Neural progenitor cell (in vitro differentiated cells): ENCODE measurements at regions not wholly inside any gene's neighbourhood (a gene's known extent, or its start where the extent isn't known, plus 50 kb on each side); places are given as distances from the start of the nearest gene placed in this dataset.

Experiments
- DNase-seq: peaks from one replicate; pipeline ENCODE4 v3.0.0-alpha.2; 2016; ENCODE audit warnings: low spot score
- H2AFZ ChIP-seq: fragments of 200-600 bp; sonication (generic); replicated peaks from 2 replicates; pipeline ENCODE4 v1.6.1; 2016; ENCODE audit warnings: antibody characterized with exemption
- H3F3A ChIP-seq: fragments of 200-600 bp; sonication (generic); 2 replicates; pipeline ENCODE4 v1.6.1; 2016; ENCODE audit warnings: antibody characterized with exemption, low read depth
- H3K27ac ChIP-seq: fragments of 200-600 bp; sonication (generic); 2 replicates; pipeline ENCODE4 v1.5.1; 2016; ENCODE audit warnings: mild to moderate bottlenecking
- H3K27me3 ChIP-seq: fragments of 200-600 bp; sonication (generic); 2 replicates; pipeline ENCODE4 v1.6.1; 2016; ENCODE audit warnings: mild to moderate bottlenecking, moderate library complexity
- H3K36me3 ChIP-seq: fragments of 200-600 bp; sonication (generic); 2 replicates; pipeline ENCODE4 v1.5.1; 2016
- H3K4me1 ChIP-seq: fragments of 200-600 bp; sonication (generic); 2 replicates; pipeline ENCODE4 v1.6.1; 2016; ENCODE audit warnings: mixed run types
- H3K4me2 ChIP-seq: fragments of 200-600 bp; sonication (generic); 2 replicates; pipeline ENCODE4 v1.6.1; 2016
- H3K4me3 ChIP-seq: fragments of 200-600 bp; sonication (generic); 2 replicates; pipeline ENCODE4 v1.5.1; 2016
- H3K79me2 ChIP-seq: fragments of 200-600 bp; sonication (generic); 2 replicates; pipeline ENCODE4 v1.6.1; 2016; ENCODE audit warnings: low read depth
- H3K9ac ChIP-seq: fragments of 200-600 bp; sonication (generic); 2 replicates; pipeline ENCODE4 v1.6.1; 2016
- H3K9me3 ChIP-seq: fragments of 200-600 bp; sonication (generic); 2 replicates; pipeline ENCODE4 v1.5.1; 2016; ENCODE audit warnings: low read depth
- H4K20me1 ChIP-seq: fragments of 200-600 bp; sonication (generic); 2 replicates; pipeline ENCODE4 v1.6.1; 2016; ENCODE audit warnings: low read depth
- H3K27ac Mint-ChIP-seq: 3 replicates; pipeline ENCODE4 v1.8.0; 2021; ENCODE audit warnings: mixed read lengths
- H3K27me3 Mint-ChIP-seq: 2 replicates; pipeline ENCODE4 v1.8.0; 2022; ENCODE audit warnings: low read depth, mild to moderate bottlenecking, inconsistent platforms, moderate library complexity, mixed read lengths; ENCODE audit not compliant: insufficient read depth
- H3K36me3 Mint-ChIP-seq: 3 replicates; pipeline ENCODE4 v1.8.0; 2021; ENCODE audit warnings: mixed read lengths
- H3K4me1 Mint-ChIP-seq: 3 replicates; pipeline ENCODE4 v1.8.0; 2021; ENCODE audit warnings: mixed read lengths
- H3K4me3 Mint-ChIP-seq: 3 replicates; pipeline ENCODE4 v1.8.0; 2021; ENCODE audit warnings: mild to moderate bottlenecking, moderate library complexity, mixed read lengths
- H3K9me3 Mint-ChIP-seq: 3 replicates; pipeline ENCODE4 v1.8.0; 2020; ENCODE audit warnings: mixed read lengths
- EZH2 ChIP-seq: fragments of 200-600 bp; sonication (generic); IDR thresholded peaks from 2 replicates; pipeline ENCODE4 v1.6.1; 2017; ENCODE audit warnings: antibody characterized with exemption, mild to moderate bottlenecking, moderate library complexity
- EZH2phosphoT487 ChIP-seq: fragments of 200-600 bp; sonication (generic); IDR thresholded peaks from 2 replicates; pipeline ENCODE4 v1.6.1; 2017; ENCODE audit warnings: antibody characterized with exemption
- TF ChIP-seq, protein P1 (sequence below): fragments of 200-600 bp; sonication (generic); IDR thresholded peaks from 2 replicates; pipeline ENCODE4 v1.5.1; 2017; ENCODE audit warnings: antibody characterized with exemption, mild to moderate bottlenecking

DNA sequence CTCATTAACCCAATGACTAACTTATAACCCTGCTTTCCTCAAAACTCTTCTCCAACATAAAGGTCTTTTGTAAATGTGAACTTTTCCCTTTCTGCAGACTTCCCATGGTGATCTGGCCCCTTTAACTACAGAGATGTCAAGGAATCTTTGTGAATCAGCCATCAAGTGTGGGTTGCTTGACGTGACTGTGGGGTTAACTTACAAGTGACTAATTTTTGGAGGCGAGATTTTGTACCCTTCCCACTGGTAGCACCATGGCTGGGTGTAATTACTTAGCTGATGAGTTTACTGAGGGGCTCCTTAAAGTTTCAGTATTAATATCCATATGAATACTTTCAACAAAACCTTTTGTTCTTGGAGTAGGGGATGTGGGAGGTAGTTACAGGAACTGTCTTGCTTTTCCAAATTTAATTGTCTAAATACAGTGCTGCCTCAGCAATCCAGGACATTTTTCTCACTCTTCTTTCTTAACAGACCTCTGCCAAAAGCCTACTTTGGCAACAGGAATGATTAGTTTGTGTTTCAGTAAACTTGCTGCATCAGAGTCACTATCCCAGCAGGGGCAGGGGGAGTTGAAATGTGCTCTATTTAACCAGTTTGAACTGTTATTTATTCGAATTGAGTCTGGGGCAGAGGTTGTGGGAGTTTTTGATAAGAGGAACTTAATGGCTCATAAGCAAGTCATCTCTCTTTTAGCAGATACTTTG is 217.3 kb upstream of the FGGY start:
- no peak overlapping the region for H3K4me3 Mint-ChIP-seq
- H3K9me3 Mint-ChIP-seq: no peaks in the 10 kb centered on the region

DNA sequence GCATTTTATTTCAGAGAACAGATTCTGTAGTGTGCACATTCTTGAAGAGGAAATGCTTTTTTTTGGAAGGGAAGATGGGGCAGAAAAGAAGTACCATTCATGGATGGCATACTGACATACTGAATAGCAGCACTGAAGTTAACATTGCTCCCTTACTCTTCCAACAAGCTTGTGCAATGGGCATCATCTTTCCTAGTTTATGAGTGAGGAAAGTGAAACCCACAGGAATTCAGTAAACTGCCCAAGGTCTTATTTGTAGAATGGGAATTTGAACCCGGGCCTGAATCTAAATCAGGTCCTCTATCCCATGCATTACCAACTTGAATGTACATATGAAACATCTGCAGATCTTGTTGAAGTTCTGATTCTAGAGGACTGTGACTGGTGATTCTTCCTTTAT is 215.7 kb upstream of the FGGY start:
- no peak overlapping the region for H3K4me2 ChIP-seq
- no peaks in the 10 kb centered on the region for H3K9me3 ChIP-seq
- Mint-ChIP-seq H3K27ac (no peak overlapping the region), H3K36me3 (no peaks in the 10 kb centered on the region), H3K27me3 (peaks cover 9% of the 10 kb centered on the region), H3K4me3 (no peak overlapping the region), H3K4me1 (peaks cover 38% of the 10 kb centered on the region), H3K9me3 (no peaks in the 10 kb centered on the region)
- H3F3A ChIP-seq: peaks cover 20% of the 10 kb centered on the region
- H3K27me3 ChIP-seq: no peaks in the 10 kb centered on the region
- H3K9ac ChIP-seq: no peak overlapping the region
- H3K36me3 ChIP-seq: no peaks in the 10 kb centered on the region
- peaks cover 42% of the 10 kb centered on the region for H3K4me1 ChIP-seq
- H3K79me2 ChIP-seq: no peaks in the 10 kb centered on the region
- H3K4me3 ChIP-seq: no peak overlapping the region
- TF ChIP-seq EZH2phosphoT487: no peak
- TF ChIP-seq, protein P1, sequence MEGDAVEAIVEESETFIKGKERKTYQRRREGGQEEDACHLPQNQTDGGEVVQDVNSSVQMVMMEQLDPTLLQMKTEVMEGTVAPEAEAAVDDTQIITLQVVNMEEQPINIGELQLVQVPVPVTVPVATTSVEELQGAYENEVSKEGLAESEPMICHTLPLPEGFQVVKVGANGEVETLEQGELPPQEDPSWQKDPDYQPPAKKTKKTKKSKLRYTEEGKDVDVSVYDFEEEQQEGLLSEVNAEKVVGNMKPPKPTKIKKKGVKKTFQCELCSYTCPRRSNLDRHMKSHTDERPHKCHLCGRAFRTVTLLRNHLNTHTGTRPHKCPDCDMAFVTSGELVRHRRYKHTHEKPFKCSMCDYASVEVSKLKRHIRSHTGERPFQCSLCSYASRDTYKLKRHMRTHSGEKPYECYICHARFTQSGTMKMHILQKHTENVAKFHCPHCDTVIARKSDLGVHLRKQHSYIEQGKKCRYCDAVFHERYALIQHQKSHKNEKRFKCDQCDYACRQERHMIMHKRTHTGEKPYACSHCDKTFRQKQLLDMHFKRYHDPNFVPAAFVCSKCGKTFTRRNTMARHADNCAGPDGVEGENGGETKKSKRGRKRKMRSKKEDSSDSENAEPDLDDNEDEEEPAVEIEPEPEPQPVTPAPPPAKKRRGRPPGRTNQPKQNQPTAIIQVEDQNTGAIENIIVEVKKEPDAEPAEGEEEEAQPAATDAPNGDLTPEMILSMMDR: no peak
- DNase-seq: no peak
- no peak overlapping the region for H2AFZ ChIP-seq
- H3K27ac ChIP-seq: no peak overlapping the region
- H4K20me1 ChIP-seq: no peaks in the 10 kb centered on the region

More for the DNA sequence above, 217.3 kb upstream of the FGGY start:
- Histone ChIP-seq H4K20me1 (no peaks in the 10 kb centered on the region), H3K36me3 (no peaks in the 10 kb centered on the region), H3K9ac (no peak overlapping the region), H3K27me3 (no peaks in the 10 kb centered on the region), H3K4me3 (no peak overlapping the region), H3K4me2 (peak overlapping the region; percentile 4), H2AFZ (no peak overlapping the region), H3F3A (peaks cover 30% of the 10 kb centered on the region), H3K79me2 (no peaks in the 10 kb centered on the region), H3K27ac (no peak overlapping the region), H3K4me1 (peaks cover 46% of the 10 kb centered on the region), H3K9me3 (no peaks in the 10 kb centered on the region)
- Mint-ChIP-seq H3K27me3 (peaks cover 5% of the 10 kb centered on the region), H3K4me1 (peaks cover 37% of the 10 kb centered on the region), H3K36me3 (no peaks in the 10 kb centered on the region), H3K27ac (no peak overlapping the region)
- TF ChIP-seq EZH2 (no peak), EZH2phosphoT487 (no peak)
- TF ChIP-seq, protein P1: no peak
- no peak for DNase-seq

DNA sequence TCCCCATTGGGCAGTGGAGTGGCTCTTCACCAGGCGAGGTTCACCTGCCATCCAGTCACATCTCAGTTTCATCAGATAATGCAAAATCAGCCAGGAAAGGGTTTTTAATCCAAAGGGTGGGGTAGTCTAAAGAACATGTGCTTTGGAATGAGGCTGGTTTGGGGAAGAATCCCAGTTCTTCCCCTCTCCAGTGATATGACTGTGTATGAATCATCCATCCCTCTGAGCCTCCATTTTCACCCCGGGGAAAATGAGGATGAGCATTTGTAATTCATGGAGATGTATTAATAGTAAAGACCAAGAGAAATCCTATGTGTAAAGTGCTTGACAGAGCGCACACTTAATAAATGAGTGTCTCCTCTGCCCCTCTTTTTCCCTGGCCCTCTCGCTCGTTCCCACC is 215.1 kb upstream of the FGGY start:
- Histone ChIP-seq H3K9me3 (no peaks in the 10 kb centered on the region), H3F3A (peaks cover 20% of the 10 kb centered on the region), H3K4me1 (peaks cover 42% of the 10 kb centered on the region), H3K4me2 (no peak overlapping the region), H3K79me2 (no peaks in the 10 kb centered on the region), H3K9ac (no peak overlapping the region), H3K27ac (no peak overlapping the region), H4K20me1 (no peaks in the 10 kb centered on the region), H3K36me3 (no peaks in the 10 kb centered on the region), H2AFZ (no peak overlapping the region), H3K27me3 (no peaks in the 10 kb centered on the region), H3K4me3 (no peak overlapping the region)
- Mint-ChIP-seq H3K27ac (no peak overlapping the region), H3K9me3 (no peaks in the 10 kb centered on the region), H3K36me3 (no peaks in the 10 kb centered on the region), H3K4me1 (peaks cover 38% of the 10 kb centered on the region), H3K4me3 (no peak overlapping the region), H3K27me3 (peaks cover 9% of the 10 kb centered on the region)
- no peak for DNase-seq
- no peak for TF ChIP-seq EZH2phosphoT487
- TF ChIP-seq, protein P1: no peak
- TF ChIP-seq EZH2: no peak
